Ishikawa (cell line): ENCODE measurements at regions not wholly inside any gene's neighbourhood (a gene's known extent, or its start where the extent isn't known, plus 50 kb on each side); places are given as distances from the start of the nearest gene placed in this dataset.

ENCODE experiments used
- CEBPB ChIP-seq: IDR thresholded peaks from 2 replicates; pipeline ENCODE4 v1.6.1; 2012
- RAD21 ChIP-seq: IDR thresholded peaks from 2 replicates; pipeline ENCODE4 v1.6.1; 2012; ENCODE audit warnings: low read depth
- USF1 ChIP-seq: IDR thresholded peaks from 2 replicates; pipeline ENCODE4 v1.6.1; 2012
- TF ChIP-seq, protein P1 (sequence below): IDR thresholded peaks from 2 replicates; pipeline ENCODE4 v1.6.1; 2012; ENCODE audit warnings: low read depth, mild to moderate bottlenecking

DNA sequence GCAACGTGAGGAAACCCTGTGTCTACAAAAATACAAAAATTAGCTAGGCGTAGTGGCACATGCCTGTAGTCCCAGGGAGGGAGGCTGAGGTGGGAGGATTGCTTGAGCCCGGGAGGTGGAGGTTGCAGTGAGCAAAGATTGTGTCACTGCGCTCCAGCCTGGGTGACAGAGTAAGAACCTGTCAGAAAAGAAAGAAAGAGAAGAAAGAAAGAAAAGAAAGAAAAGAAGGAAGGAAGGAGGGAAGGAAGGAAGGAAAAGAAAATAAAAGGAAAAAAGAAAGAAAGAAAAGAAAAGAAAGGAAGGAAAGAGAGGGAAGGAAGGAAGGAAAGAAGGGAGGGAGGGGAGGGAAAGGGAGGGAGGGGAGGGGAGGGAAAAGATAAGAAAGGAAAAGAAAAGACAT is 89.9 kb upstream of the HPCAL1 start:
- TF ChIP-seq USF1 (no peak), RAD21 (no peak), CEBPB (no peak)
- TF ChIP-seq, protein P1, sequence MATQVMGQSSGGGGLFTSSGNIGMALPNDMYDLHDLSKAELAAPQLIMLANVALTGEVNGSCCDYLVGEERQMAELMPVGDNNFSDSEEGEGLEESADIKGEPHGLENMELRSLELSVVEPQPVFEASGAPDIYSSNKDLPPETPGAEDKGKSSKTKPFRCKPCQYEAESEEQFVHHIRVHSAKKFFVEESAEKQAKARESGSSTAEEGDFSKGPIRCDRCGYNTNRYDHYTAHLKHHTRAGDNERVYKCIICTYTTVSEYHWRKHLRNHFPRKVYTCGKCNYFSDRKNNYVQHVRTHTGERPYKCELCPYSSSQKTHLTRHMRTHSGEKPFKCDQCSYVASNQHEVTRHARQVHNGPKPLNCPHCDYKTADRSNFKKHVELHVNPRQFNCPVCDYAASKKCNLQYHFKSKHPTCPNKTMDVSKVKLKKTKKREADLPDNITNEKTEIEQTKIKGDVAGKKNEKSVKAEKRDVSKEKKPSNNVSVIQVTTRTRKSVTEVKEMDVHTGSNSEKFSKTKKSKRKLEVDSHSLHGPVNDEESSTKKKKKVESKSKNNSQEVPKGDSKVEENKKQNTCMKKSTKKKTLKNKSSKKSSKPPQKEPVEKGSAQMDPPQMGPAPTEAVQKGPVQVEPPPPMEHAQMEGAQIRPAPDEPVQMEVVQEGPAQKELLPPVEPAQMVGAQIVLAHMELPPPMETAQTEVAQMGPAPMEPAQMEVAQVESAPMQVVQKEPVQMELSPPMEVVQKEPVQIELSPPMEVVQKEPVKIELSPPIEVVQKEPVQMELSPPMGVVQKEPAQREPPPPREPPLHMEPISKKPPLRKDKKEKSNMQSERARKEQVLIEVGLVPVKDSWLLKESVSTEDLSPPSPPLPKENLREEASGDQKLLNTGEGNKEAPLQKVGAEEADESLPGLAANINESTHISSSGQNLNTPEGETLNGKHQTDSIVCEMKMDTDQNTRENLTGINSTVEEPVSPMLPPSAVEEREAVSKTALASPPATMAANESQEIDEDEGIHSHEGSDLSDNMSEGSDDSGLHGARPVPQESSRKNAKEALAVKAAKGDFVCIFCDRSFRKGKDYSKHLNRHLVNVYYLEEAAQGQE: no peak
